Activated naive CD8-positive, alpha-beta T cell treated with anti-CD3 and anti-CD28 coated beads for 36 hours (primary cell): ENCODE measurements at regions not wholly inside any gene's neighbourhood (a gene's known extent, or its start where the extent isn't known, plus 50 kb on each side); places are given as distances from the start of the nearest gene placed in this dataset.
"Not testable (repeated sequence)": the region's sequence is repeated elsewhere in the genome, so short reads cannot be mapped to it uniquely, and the experiment has no call there.

Source experiments
- DNase-seq: peaks from one replicate; pipeline ENCODE4 v3.0.0; 2021
- H3K27ac Mint-ChIP-seq: one replicate; pipeline ENCODE4 v1.8.0; 2022; ENCODE audit warnings: mild to moderate bottlenecking, moderate library complexity, mixed read lengths
- H3K27me3 Mint-ChIP-seq: one replicate; pipeline ENCODE4 v1.8.0; 2022; ENCODE audit warnings: mild to moderate bottlenecking, mixed read lengths
- H3K36me3 Mint-ChIP-seq: one replicate; pipeline ENCODE4 v1.8.0; 2021; ENCODE audit warnings: mild to moderate bottlenecking, mixed read lengths
- H3K4me1 Mint-ChIP-seq: one replicate; pipeline ENCODE4 v1.8.0; 2021; ENCODE audit warnings: mixed read lengths
- H3K4me3 Mint-ChIP-seq: one replicate; pipeline ENCODE4 v1.8.0; 2022; ENCODE audit warnings: mild to moderate bottlenecking, moderate library complexity, mixed read lengths
- H3K9me3 Mint-ChIP-seq: one replicate; pipeline ENCODE4 v1.8.0; 2022; ENCODE audit warnings: mixed read lengths

- H3K4me1 Mint-ChIP-seq, DNase-seq, H3K36me3 Mint-ChIP-seq, H3K27me3 Mint-ChIP-seq, H3K9me3 Mint-ChIP-seq, H3K27ac Mint-ChIP-seq, H3K4me3 Mint-ChIP-seq: not testable (repeated sequence)
Observed at GRCh38 chr3:33982949-33983348, 184.5 kb downstream of the PDCD6IP start.

GRCh38 chr3:33989229-33989628, 190.8 kb downstream of the PDCD6IP start:
- Mint-ChIP-seq H3K4me1 (peaks cover 5% of the 10 kb centered on the region), H3K4me3 (no peak overlapping the region), H3K36me3 (no peaks in the 10 kb centered on the region), H3K27ac (no peak overlapping the region), H3K9me3 (peaks cover 5% of the 10 kb centered on the region), H3K27me3 (no peaks in the 10 kb centered on the region)
- DNase-seq = no peak

- H3K4me1 Mint-ChIP-seq = no peaks in the 10 kb centered on the region
- H3K9me3 Mint-ChIP-seq = peaks cover 10% of the 10 kb centered on the region
- H3K4me3 Mint-ChIP-seq = no peak overlapping the region
- no peak overlapping the region for H3K27ac Mint-ChIP-seq
- no peak for DNase-seq
- H3K36me3 Mint-ChIP-seq = no peaks in the 10 kb centered on the region
- no peaks in the 10 kb centered on the region for H3K27me3 Mint-ChIP-seq
Observed at GRCh38 chr3:33991673-33992072, 193.2 kb downstream of the PDCD6IP start.

GRCh38 chr3:33993631-33994030, 195.2 kb downstream of the PDCD6IP start:
- H3K9me3 Mint-ChIP-seq = peaks cover 5% of the 10 kb centered on the region
- no peaks in the 10 kb centered on the region for H3K36me3 Mint-ChIP-seq
- no peak overlapping the region for H3K27ac Mint-ChIP-seq
- H3K4me3 Mint-ChIP-seq = no peak overlapping the region
- no peaks in the 10 kb centered on the region for H3K27me3 Mint-ChIP-seq
- DNase-seq = no peak
- H3K4me1 Mint-ChIP-seq = no peaks in the 10 kb centered on the region

GRCh38 chr3:33994568-33994967, 196.1 kb downstream of the PDCD6IP start:
- Mint-ChIP-seq H3K9me3 (peaks cover 5% of the 10 kb centered on the region), H3K4me1 (no peaks in the 10 kb centered on the region), H3K36me3 (no peaks in the 10 kb centered on the region), H3K27ac (no peak overlapping the region), H3K4me3 (no peak overlapping the region), H3K27me3 (no peaks in the 10 kb centered on the region)
- no peak for DNase-seq

- Mint-ChIP-seq H3K4me1 (peaks cover 5% of the 10 kb centered on the region), H3K27me3 (no peaks in the 10 kb centered on the region), H3K4me3 (no peak overlapping the region), H3K27ac (no peak overlapping the region), H3K36me3 (no peaks in the 10 kb centered on the region), H3K9me3 (peaks cover under 1% of the 10 kb centered on the region)
- DNase-seq = no peak
Observed at GRCh38 chr3:34000301-34000700, 201.9 kb downstream of the PDCD6IP start.

GRCh38 chr3:34001022-34001421, 202.6 kb downstream of the PDCD6IP start:
- no peaks in the 10 kb centered on the region for H3K27me3 Mint-ChIP-seq
- no peak overlapping the region for H3K27ac Mint-ChIP-seq
- H3K9me3 Mint-ChIP-seq = no peaks in the 10 kb centered on the region
- H3K4me1 Mint-ChIP-seq = peaks cover 5% of the 10 kb centered on the region
- no peak overlapping the region for H3K4me3 Mint-ChIP-seq
- DNase-seq = no peak
- no peaks in the 10 kb centered on the region for H3K36me3 Mint-ChIP-seq

- no peak for DNase-seq
- Mint-ChIP-seq H3K27ac (no peak overlapping the region), H3K36me3 (no peaks in the 10 kb centered on the region), H3K9me3 (no peaks in the 10 kb centered on the region), H3K4me3 (no peak overlapping the region), H3K4me1 (peaks cover 5% of the 10 kb centered on the region), H3K27me3 (no peaks in the 10 kb centered on the region)
Observed at GRCh38 chr3:34001990-34002389, 203.6 kb downstream of the PDCD6IP start.

- no peak for DNase-seq
- Mint-ChIP-seq H3K9me3 (no peaks in the 10 kb centered on the region), H3K27ac (no peak overlapping the region), H3K36me3 (no peaks in the 10 kb centered on the region), H3K4me3 (no peak overlapping the region), H3K4me1 (peaks cover 5% of the 10 kb centered on the region), H3K27me3 (no peaks in the 10 kb centered on the region)
Observed at GRCh38 chr3:34002569-34003100, 204.2 kb downstream of the PDCD6IP start.

- Mint-ChIP-seq H3K4me1 (peaks cover 5% of the 10 kb centered on the region), H3K27me3 (no peaks in the 10 kb centered on the region), H3K36me3 (no peaks in the 10 kb centered on the region), H3K4me3 (no peak overlapping the region), H3K9me3 (no peaks in the 10 kb centered on the region), H3K27ac (no peak overlapping the region)
- no peak for DNase-seq
Observed at GRCh38 chr3:34005886-34006285, 207.5 kb downstream of the PDCD6IP start.

- H3K27ac Mint-ChIP-seq = no peak overlapping the region
- H3K4me3 Mint-ChIP-seq = no peak overlapping the region
- H3K9me3 Mint-ChIP-seq = no peaks in the 10 kb centered on the region
- no peak for DNase-seq
- H3K36me3 Mint-ChIP-seq = no peaks in the 10 kb centered on the region
- no peaks in the 10 kb centered on the region for H3K27me3 Mint-ChIP-seq
- H3K4me1 Mint-ChIP-seq = peaks cover 5% of the 10 kb centered on the region
Observed at GRCh38 chr3:34008191-34008590, 209.8 kb downstream of the PDCD6IP start.

- DNase-seq = no peak
- Mint-ChIP-seq H3K9me3 (no peaks in the 10 kb centered on the region), H3K27ac (no peak overlapping the region), H3K4me3 (no peak overlapping the region), H3K27me3 (no peaks in the 10 kb centered on the region), H3K36me3 (no peaks in the 10 kb centered on the region), H3K4me1 (no peaks in the 10 kb centered on the region)
Observed at GRCh38 chr3:34008836-34009809, 210.7 kb downstream of the PDCD6IP start.

- Mint-ChIP-seq H3K4me1 (peaks cover 4% of the 10 kb centered on the region), H3K9me3 (no peaks in the 10 kb centered on the region), H3K4me3 (no peak overlapping the region), H3K36me3 (no peaks in the 10 kb centered on the region), H3K27ac (no peak overlapping the region), H3K27me3 (no peaks in the 10 kb centered on the region)
- no peak for DNase-seq
Observed at GRCh38 chr3:34011171-34012101, 213.0 kb downstream of the PDCD6IP start.

GRCh38 chr3:34012102-34012461, 213.7 kb downstream of the PDCD6IP start:
- DNase-seq = no peak
- Mint-ChIP-seq H3K27me3 (no peaks in the 10 kb centered on the region), H3K36me3 (no peaks in the 10 kb centered on the region), H3K4me3 (no peak overlapping the region), H3K9me3 (no peaks in the 10 kb centered on the region), H3K4me1 (peaks cover 9% of the 10 kb centered on the region), H3K27ac (no peak overlapping the region)
